Loucy (cell line): ENCODE measurements at regions not wholly inside any gene's neighbourhood (a gene's known extent, or its start where the extent isn't known, plus 50 kb on each side); places are given as distances from the start of the nearest gene placed in this dataset.

Experiments used
- H2AFZ ChIP-seq: fragments of 200-600 bp; sonication (generic); 2 replicates; pipeline ENCODE4 v1.6.0; 2016; ENCODE audit warnings: antibody characterized with exemption, mild to moderate bottlenecking, low read length, moderate library complexity
- H3F3A ChIP-seq: fragments of 200-600 bp; 2 replicates; pipeline ENCODE4 v1.6.0; 2016; ENCODE audit warnings: antibody characterized with exemption, low read depth, mild to moderate bottlenecking
- H3K27me3 ChIP-seq: fragments of 200-600 bp; sonication (generic); 2 replicates; pipeline ENCODE4 v1.6.1; 2014; ENCODE audit warnings: low read length, mild to moderate bottlenecking; ENCODE audit not compliant: insufficient read depth, poor library complexity, severe bottlenecking
- H3K36me3 ChIP-seq: fragments of 200-600 bp; sonication (generic); 2 replicates; pipeline ENCODE4 v1.6.1; 2016; ENCODE audit warnings: low read length; ENCODE audit not compliant: insufficient read depth
- H3K4me1 ChIP-seq: fragments of 200-600 bp; sonication (generic); 2 replicates; pipeline ENCODE4 v1.5.1; 2014; ENCODE audit warnings: low read length, mild to moderate bottlenecking; ENCODE audit not compliant: insufficient read depth, poor library complexity, severe bottlenecking
- H3K4me2 ChIP-seq: fragments of 200-600 bp; sonication (generic); 2 replicates; pipeline ENCODE4 v1.6.0; 2014; ENCODE audit warnings: antibody characterized with exemption, low read length, low read depth, mild to moderate bottlenecking; ENCODE audit not compliant: poor library complexity, severe bottlenecking
- H3K4me3 ChIP-seq: fragments of 200-600 bp; sonication (generic); 2 replicates; pipeline ENCODE4 v1.5.1; 2014; ENCODE audit warnings: low read length, mild to moderate bottlenecking, mixed read lengths; ENCODE audit not compliant: poor library complexity, severe bottlenecking
- H3K79me2 ChIP-seq: fragments of 200-600 bp; sonication (generic); 2 replicates; pipeline ENCODE4 v1.6.1; 2014; ENCODE audit warnings: low read length; ENCODE audit not compliant: insufficient read depth
- H3K9ac ChIP-seq: fragments of 200-600 bp; sonication (generic); 2 replicates; pipeline ENCODE4 v1.6.0; 2014; ENCODE audit warnings: mild to moderate bottlenecking, low read depth, low read length, moderate library complexity; ENCODE audit not compliant: poor library complexity, severe bottlenecking
- H3K9me2 ChIP-seq: fragments of 200-600 bp; sonication (generic); replicated peaks from 2 replicates; pipeline ENCODE4 v1.6.1; 2016; ENCODE audit warnings: low read depth, low read length, mixed read lengths
- H3K9me3 ChIP-seq: fragments of 200-600 bp; sonication (generic); 2 replicates; pipeline ENCODE4 v1.6.1; 2014; ENCODE audit warnings: mild to moderate bottlenecking, antibody characterized with exemption, low read length, low read depth; ENCODE audit not compliant: insufficient read depth
- H4K20me1 ChIP-seq: fragments of 200-600 bp; sonication (generic); 2 replicates; pipeline ENCODE4 v1.6.0; 2014; ENCODE audit warnings: antibody characterized with exemption, low read length, mild to moderate bottlenecking; ENCODE audit not compliant: insufficient read depth, poor library complexity, severe bottlenecking
- CTCF ChIP-seq: fragments of 200-600 bp; sonication (generic); conservative IDR thresholded peaks from 2 replicates; pipeline ENCODE4 v1.5.1; 2014; ENCODE audit warnings: mild to moderate bottlenecking, antibody characterized with exemption, low read length
- EZH2phosphoT487 ChIP-seq: fragments of 200-600 bp; IDR thresholded peaks from 2 replicates; pipeline ENCODE4 v1.6.1; 2018; ENCODE audit warnings: antibody characterized with exemption, mild to moderate bottlenecking, moderate library complexity, borderline replicate concordance

GRCh38 chr12:67818459-67818903, 169.9 kb downstream of the DYRK2 start:
- H2AFZ ChIP-seq: 0 out of 2 replicates have a peak overlapping the region, but pooled peaks have one; percentile 10
- H3K27me3 ChIP-seq: no peaks in the 10 kb centered on the region
- no peaks in the 10 kb centered on the region for H3K36me3 ChIP-seq
- H4K20me1 ChIP-seq: no peaks in the 10 kb centered on the region
- no peak overlapping the region for H3K9ac ChIP-seq
- H3K4me3 ChIP-seq: no peak overlapping the region
- TF ChIP-seq EZH2phosphoT487: no peak
- no peak for TF ChIP-seq CTCF
- no peaks in the 10 kb centered on the region for H3F3A ChIP-seq
- 0 out of 2 replicates have a peak, but pooled peaks cover 3% of the 10 kb centered on the region for H3K9me2 ChIP-seq
- H3K9me3 ChIP-seq: no peaks in the 10 kb centered on the region
- H3K4me1 ChIP-seq: peaks cover 7% of the 10 kb centered on the region
- H3K79me2 ChIP-seq: no peaks in the 10 kb centered on the region
- no peak overlapping the region for H3K4me2 ChIP-seq

GRCh38 chr12:67819902-67820301, 169.3 kb upstream of the IFNG-AS1 start:
- Histone ChIP-seq H3K4me2 (no peak overlapping the region), H4K20me1 (no peaks in the 10 kb centered on the region), H3K4me1 (peaks cover 7% of the 10 kb centered on the region), H3K27me3 (no peaks in the 10 kb centered on the region), H3K9ac (no peak overlapping the region), H3K4me3 (no peak overlapping the region), H2AFZ (no peak overlapping the region), H3F3A (no peaks in the 10 kb centered on the region), H3K9me3 (no peaks in the 10 kb centered on the region), H3K36me3 (no peaks in the 10 kb centered on the region), H3K9me2 (0 out of 2 replicates have a peak, but pooled peaks cover 3% of the 10 kb centered on the region), H3K79me2 (no peaks in the 10 kb centered on the region)
- TF ChIP-seq EZH2phosphoT487: no peak
- TF ChIP-seq CTCF: no peak

- Histone ChIP-seq H3K9ac (no peak overlapping the region), H3K4me1 (peaks cover 7% of the 10 kb centered on the region), H3K4me2 (no peak overlapping the region), H3K36me3 (no peaks in the 10 kb centered on the region), H3K4me3 (no peak overlapping the region), H3K79me2 (no peaks in the 10 kb centered on the region), H4K20me1 (no peaks in the 10 kb centered on the region), H3K27me3 (no peaks in the 10 kb centered on the region), H2AFZ (no peak overlapping the region), H3K9me2 (no peaks in the 10 kb centered on the region), H3K9me3 (no peaks in the 10 kb centered on the region), H3F3A (no peaks in the 10 kb centered on the region)
- TF ChIP-seq CTCF: no peak
- no peak for TF ChIP-seq EZH2phosphoT487
Measured at GRCh38 chr12:67820694-67821093, 168.6 kb upstream of the IFNG-AS1 start.
